Esophagus squamous epithelium (tissue), 5 donors: ENCODE measurements at regions not wholly inside any gene's neighbourhood (a gene's known extent, or its start where the extent isn't known, plus 50 kb on each side); places are given as distances from the start of the nearest gene placed in this dataset.

ENCODE experiments used
- DNase-seq: peaks from one replicate; lab custom pipeline; 2025; lab: John Stamatoyannopoulos, UW
- H3K27ac ChIP-seq, 4 donors: fragments of 200-600 bp; sonication (generic); one replicate each; pipeline ENCODE4 v1.5.1; 2016 to 2019; ENCODE audit warnings: mild to moderate bottlenecking in 1 of 4
- H3K27me3 ChIP-seq, 4 donors: fragments of 200-600 bp; sonication (generic); 1 replicate in 3 of 4; 2 replicates in 1 of 4; pipeline versions ENCODE4 v1.5.1 to v1.6.0; 2017 to 2021; ENCODE audit warnings: antibody characterized with exemption in 1 of 4
- H3K36me3 ChIP-seq, 3 donors: fragments of 200-600 bp; sonication (generic); one replicate each; pipeline ENCODE4 v1.5.1; 2016 to 2019
- H3K4me1 ChIP-seq, 3 donors: fragments of 200-600 bp; sonication (generic); one replicate each; pipeline ENCODE4 v1.5.1; 2017 to 2019
- H3K4me3 ChIP-seq, 4 donors: fragments of 200-600 bp; sonication (generic); 1 replicate in 3 of 4; 2 replicates in 1 of 4; pipeline ENCODE4 v1.5.1; 2016 to 2019; ENCODE audit warnings: mild to moderate bottlenecking in 2 of 4, moderate library complexity in 1 of 4
- H3K9me3 ChIP-seq, 3 donors: fragments of 200-600 bp; sonication (generic); one replicate each; pipeline ENCODE4 v1.5.1; 2016 to 2019
- CTCF ChIP-seq, 6 experiments: fragments of 450-650 bp in 4 of 6; fragments of 200-600 bp in 2 of 6; sonication (generic) in 2 of 6; IDR thresholded peaks; one replicate each; pipeline ENCODE4 v1.5.1; 2016 to 2019; ENCODE audit warnings: antibody characterized with exemption in 6 of 6, mild to moderate bottlenecking in 4 of 6, moderate library complexity in 4 of 6
- POLR2A ChIP-seq, 4 donors: fragments of 450-650 bp; IDR thresholded peaks; one replicate each; pipeline ENCODE4 v1.6.1; 2017; ENCODE audit warnings: antibody characterized with exemption in 4 of 4, mild to moderate bottlenecking in 4 of 4, moderate library complexity in 3 of 4
- WGBS, 2 donors: methylation state at CpG; one replicate each; pipeline ENCODE4 v1.1.5; 2018; 5-methylcytosine and 5-hydroxymethylcytosine counted together
- intact Hi-C: fragments of 100-400 bp; cut with DNase I; formaldehyde crosslinking; loops from one replicate; pipeline ENCODE4 v1.15.0; 2022
- donor health status: DM: yes; HTN: yes; CAD: no.

GRCh38 chr5:68994645-68995044, 99.2 kb upstream of the SLC30A5 start:
- Histone ChIP-seq H3K9me3 (no peaks in the 10 kb centered on the region), H3K27ac (peak overlapping the region in 3 of 4 donors; percentile 40 to 61 (median 58)), H3K4me3 (no peak overlapping the region), H3K36me3 (no peaks in the 10 kb centered on the region), H3K4me1 (peaks cover 0 to 23% (median 13%) of the 10 kb centered on the region in 3 donors), H3K27me3 (no peaks in the 10 kb centered on the region)
- TF ChIP-seq POLR2A (IDR thresholded peaks at IDR 0.05) (no peak), CTCF (IDR thresholded peaks at IDR 0.05) (no peak)
- 40 to 46% methylated on average over 4 of the region's 4 CpGs for WGBS, 2 donors
- no peak for DNase-seq
- intact Hi-C loops: no loop called here

GRCh38 chr5:68995845-68996545, 97.8 kb upstream of the SLC30A5 start:
- WGBS, 2 donors: 63% methylated on average over 11 of the region's 11 CpGs
- intact Hi-C loops: no loop called here
- Histone ChIP-seq H3K27me3 (no peaks in the 10 kb centered on the region), H3K36me3 (no peaks in the 10 kb centered on the region), H3K4me1 (peaks cover 0 to 23% (median 13%) of the 10 kb centered on the region in 3 donors), H3K9me3 (no peaks in the 10 kb centered on the region), H3K4me3 (no peak overlapping the region), H3K27ac (peak overlapping the region in 3 of 4 donors; percentile 26 to 61 (median 40))
- DNase-seq: no peak
- TF ChIP-seq CTCF (IDR thresholded peaks at IDR 0.05): no peak
- no peak for TF ChIP-seq POLR2A (IDR thresholded peaks at IDR 0.05)

DNA sequence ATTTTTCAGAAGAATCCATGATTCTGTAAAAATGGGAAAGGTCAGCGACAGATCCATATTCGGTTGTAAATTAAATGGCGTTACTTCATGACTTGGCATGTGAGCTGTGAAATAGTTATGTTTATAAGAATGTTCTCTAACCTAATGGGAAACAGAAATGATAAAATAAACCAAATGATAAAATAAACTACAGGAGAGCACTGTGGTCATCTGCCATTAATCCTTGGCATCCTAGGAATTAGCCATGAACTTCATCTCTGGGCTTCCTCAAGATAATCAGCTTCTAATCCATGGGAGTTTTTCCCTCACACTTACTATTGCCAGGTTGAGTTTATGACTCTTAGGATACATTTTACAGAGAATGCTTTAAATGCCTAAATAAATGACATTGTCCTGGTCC, 94.6 kb upstream of the SLC30A5 start:
- Histone ChIP-seq H3K36me3 (no peaks in the 10 kb centered on the region), H3K4me3 (no peak overlapping the region), H3K27ac (no peak overlapping the region), H3K9me3 (no peaks in the 10 kb centered on the region), H3K4me1 (peaks cover 0 to 21% (median 13%) of the 10 kb centered on the region in 3 donors), H3K27me3 (no peaks in the 10 kb centered on the region)
- WGBS, 2 donors: 74 to 88% methylated on average over 3 of the region's 3 CpGs
- TF ChIP-seq CTCF (IDR thresholded peaks at IDR 0.05) (no peak), POLR2A (IDR thresholded peaks at IDR 0.05) (no peak)
- intact Hi-C loops: no loop called here
- no peak for DNase-seq

GRCh38 chr5:69000216-69000919, 93.4 kb upstream of the SLC30A5 start:
- no peak for DNase-seq
- H3K4me1 ChIP-seq: peaks cover 0 to 9% (median 6%) of the 10 kb centered on the region in 3 donors
- 73 to 86% methylated on average over 4 to 5 of the region's 5 CpGs for WGBS, 2 donors
- H3K9me3 ChIP-seq: no peaks in the 10 kb centered on the region
- no peak for TF ChIP-seq POLR2A (IDR thresholded peaks at IDR 0.05)
- TF ChIP-seq CTCF (IDR thresholded peaks at IDR 0.05): no peak
- intact Hi-C loops: no loop called here
- H3K27me3 ChIP-seq: no peaks in the 10 kb centered on the region
- H3K4me3 ChIP-seq: no peak overlapping the region
- no peaks in the 10 kb centered on the region for H3K36me3 ChIP-seq
- H3K27ac ChIP-seq: no peak overlapping the region

DNA sequence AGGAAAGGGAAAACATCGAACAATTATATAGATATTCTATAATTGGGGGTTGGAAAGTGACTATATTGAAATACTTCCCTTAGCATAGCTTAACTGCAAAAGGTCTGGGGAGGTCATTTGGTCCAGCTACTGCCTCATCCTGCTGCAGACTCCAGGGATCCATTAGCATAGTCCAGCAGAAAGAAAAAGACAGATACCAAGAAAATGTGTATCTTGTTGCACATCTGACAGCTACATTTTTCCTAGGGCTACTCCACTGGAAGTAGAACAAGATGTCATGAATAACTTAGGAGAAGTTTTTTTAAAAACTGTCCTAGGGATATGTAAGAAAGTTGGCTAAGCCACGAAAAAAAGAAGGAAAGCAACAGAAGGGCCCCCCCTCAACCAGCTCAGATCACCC, 92.9 kb upstream of the SLC30A5 start:
- no peaks in the 10 kb centered on the region for H3K36me3 ChIP-seq
- WGBS, 2 donors: 74 to 79% methylated on average over 2 of the region's 2 CpGs

More for the DNA sequence above, 92.9 kb upstream of the SLC30A5 start:
- intact Hi-C loops: no loop called here
- no peaks in the 10 kb centered on the region for H3K9me3 ChIP-seq
- no peak for TF ChIP-seq POLR2A (IDR thresholded peaks at IDR 0.05)
- TF ChIP-seq CTCF (IDR thresholded peaks at IDR 0.05): no peak
- no peak for DNase-seq
- no peak overlapping the region for H3K4me3 ChIP-seq
- H3K27ac ChIP-seq: no peak overlapping the region
- peaks cover 0 to 3% (median under 1%) of the 10 kb centered on the region in 3 donors for H3K4me1 ChIP-seq
- H3K27me3 ChIP-seq: no peaks in the 10 kb centered on the region
